ENCODE measurements at regions not wholly inside any gene's neighbourhood (a gene's known extent, or its start where the extent isn't known, plus 50 kb on each side); places are given as distances from the start of the nearest gene placed in this dataset.

- Histone ChIP-seq H3K27ac (peak overlapping the region in 8 of 21 experiments; percentile 14 to 60 (median 37)), H3K4me3 (no peak overlapping the region)
Measured at GRCh38 chr18:68438536-68438935, 276.4 kb downstream of the TMX3 start.

- Histone ChIP-seq H3K4me3 (no peak overlapping the region), H3K27ac (no peak overlapping the region)
Measured at GRCh38 chr18:68436485-68436884, 278.4 kb downstream of the TMX3 start.

GRCh38 chr18:68435581-68435980 lies 279.3 kb downstream of the TMX3 start:
- Histone ChIP-seq H3K4me3 (no peak overlapping the region), H3K27ac (no peak overlapping the region)

- Histone ChIP-seq H3K27ac (no peak overlapping the region), H3K4me3 (no peak overlapping the region)
Measured at GRCh38 chr18:68431922-68432198, 283.0 kb downstream of the TMX3 start.

- Histone ChIP-seq H3K4me3 (no peak overlapping the region), H3K27ac (no peak overlapping the region)
Measured at GRCh38 chr18:68431111-68431921, 283.6 kb downstream of the TMX3 start.

- no peak overlapping the region for H3K27ac ChIP-seq
- H3K4me3 ChIP-seq: no peak overlapping the region
Measured at GRCh38 chr18:68429841-68430240, 285.1 kb downstream of the TMX3 start.

GRCh38 chr18:68429111-68429510 lies 285.8 kb downstream of the TMX3 start:
- H3K4me3 ChIP-seq: no peak overlapping the region
- H3K27ac ChIP-seq: peak overlapping the region in 6 of 21 experiments; percentile 18 to 76 (median 48)

- no peak overlapping the region for H3K4me3 ChIP-seq
- peak overlapping the region in 11 of 21 experiments; percentile 1 to 76 (median 41) for H3K27ac ChIP-seq
Measured at GRCh38 chr18:68428661-68429060, 286.2 kb downstream of the TMX3 start.

- Histone ChIP-seq H3K27ac (peak overlapping the region in 5 of 21 experiments; percentile 0 to 76 (median 55)), H3K4me3 (no peak overlapping the region)
Measured at GRCh38 chr18:68427951-68428401, 286.9 kb downstream of the TMX3 start.

- Histone ChIP-seq H3K4me3 (no peak overlapping the region), H3K27ac (peak overlapping the region in 1 of 21 experiments; percentile 30)
Measured at GRCh38 chr18:68426731-68427315, 288.1 kb downstream of the TMX3 start.

GRCh38 chr18:68418881-68419280 lies 296.0 kb downstream of the TMX3 start:
- Histone ChIP-seq H3K27ac (no peak overlapping the region), H3K4me3 (no peak overlapping the region)

- Histone ChIP-seq H3K4me3 (no peak overlapping the region), H3K27ac (no peak overlapping the region)
Measured at GRCh38 chr18:68418226-68418868, 296.6 kb downstream of the TMX3 start.

GRCh38 chr18:68417826-68418225 lies 297.1 kb downstream of the TMX3 start:
- H3K4me3 ChIP-seq: no peak overlapping the region
- no peak overlapping the region for H3K27ac ChIP-seq

GRCh38 chr18:68417166-68417799 lies 297.6 kb downstream of the TMX3 start:
- Histone ChIP-seq H3K4me3 (no peak overlapping the region), H3K27ac (no peak overlapping the region)

GRCh38 chr18:68414407-68414806 lies 300.5 kb downstream of the TMX3 start:
- Histone ChIP-seq H3K27ac (no peak overlapping the region), H3K4me3 (no peak overlapping the region)

GRCh38 chr18:68409576-68409975 lies 305.3 kb downstream of the TMX3 start:
- H3K4me3 ChIP-seq: no peak overlapping the region
- H3K27ac ChIP-seq: no peak overlapping the region

- Histone ChIP-seq H3K4me3 (no peak overlapping the region), H3K27ac (no peak overlapping the region)
Measured at GRCh38 chr18:68406761-68407160, 308.1 kb downstream of the TMX3 start.

- H3K4me3 ChIP-seq: no peak overlapping the region
- H3K27ac ChIP-seq: no peak overlapping the region
Measured at GRCh38 chr18:68402784-68403183, 312.1 kb downstream of the TMX3 start.

- H3K4me3 ChIP-seq: no peak overlapping the region
- H3K27ac ChIP-seq: no peak overlapping the region
Measured at GRCh38 chr18:68400889-68401288, 314.0 kb downstream of the TMX3 start.

- Histone ChIP-seq H3K4me3 (no peak overlapping the region), H3K27ac (no peak overlapping the region)
Measured at GRCh38 chr18:68399721-68400120, 315.2 kb downstream of the TMX3 start.
